ENCODE measurements at regions not wholly inside any gene's neighbourhood (a gene's known extent, or its start where the extent isn't known, plus 50 kb on each side); places are given as distances from the start of the nearest gene placed in this dataset.

GRCh38 chr2:7456762-7457161 lies 539.5 kb downstream of the RNF144A start:
- TF ChIP-seq EP300 (IDR thresholded peaks at IDR 0.05) (no peak), CTCF (IDR thresholded peaks at IDR 0.05) (no peak), POLR2AphosphoS5 (IDR thresholded peaks at IDR 0.05) (no peak), POLR2A (IDR thresholded peaks at IDR 0.05; ENCODE audit: low read depth) (no peak)

All from esophagus muscularis mucosa (tissue), 4 donors.